Left lung (tissue), 4 donors: ENCODE measurements at regions not wholly inside any gene's neighbourhood (a gene's known extent, or its start where the extent isn't known, plus 50 kb on each side); places are given as distances from the start of the nearest gene placed in this dataset.

Source experiments
- ATAC-seq: fragments of 200-7000 bp; cut with Tn5 transposase; one replicate; pipeline ENCODE4 v1.9.1; 2020; ENCODE audit warnings: moderate library complexity
- DNase-seq, 4 donors: peaks; one replicate each; pipeline ENCODE4 v3.0.0-alpha.2; 2013 to 2020
- H3K27ac ChIP-seq, 2 donors: fragments of 200-600 bp; sonication (generic) in 1 of 2; one replicate each; pipeline versions ENCODE4 v1.5.0 to v1.8.0; 2020 to 2021
- H3K27me3 ChIP-seq, 2 donors: fragments of 200-600 bp; sonication (generic) in 1 of 2; one replicate each; pipeline versions ENCODE4 v1.5.0 to v1.8.0; 2020 to 2021
- H3K36me3 ChIP-seq, 2 donors: fragments of 200-600 bp; sonication (generic) in 1 of 2; one replicate each; pipeline versions ENCODE4 v1.5.0 to v1.8.0; 2020 to 2021
- H3K4me1 ChIP-seq, 2 donors: fragments of 200-600 bp; one replicate each; pipeline ENCODE4 v1.8.0; 2021
- H3K4me3 ChIP-seq, 2 donors: fragments of 200-600 bp; sonication (generic) in 1 of 2; one replicate each; pipeline versions ENCODE4 v1.5.0 to v1.8.0; 2020 to 2021; ENCODE audit warnings: mild to moderate bottlenecking in 1 of 2
- H3K9me3 ChIP-seq, 2 donors: fragments of 200-600 bp; sonication (generic) in 1 of 2; one replicate each; pipeline versions ENCODE4 v1.5.0 to v1.8.0; 2020 to 2021
- intact Hi-C, 2 donors: fragments of 100-400 bp; cut with DNase I; formaldehyde crosslinking; loops; one replicate each; pipeline versions ENCODE4 v1.11.2 to v1.14.2; 2022
- TF ChIP-seq, protein P1 (sequence below), 2 donors: fragments of 200-600 bp; sonication (generic) in 1 of 2; IDR thresholded peaks; one replicate each; pipeline versions ENCODE4 v1.5.0 to v1.8.0; 2021; ENCODE audit warnings: antibody characterized with exemption in 2 of 2
- donor health status: DM: no; HTN: yes; CAD: no.
- donor health status: DM: no; HTN: no; CAD: no.

DNA sequence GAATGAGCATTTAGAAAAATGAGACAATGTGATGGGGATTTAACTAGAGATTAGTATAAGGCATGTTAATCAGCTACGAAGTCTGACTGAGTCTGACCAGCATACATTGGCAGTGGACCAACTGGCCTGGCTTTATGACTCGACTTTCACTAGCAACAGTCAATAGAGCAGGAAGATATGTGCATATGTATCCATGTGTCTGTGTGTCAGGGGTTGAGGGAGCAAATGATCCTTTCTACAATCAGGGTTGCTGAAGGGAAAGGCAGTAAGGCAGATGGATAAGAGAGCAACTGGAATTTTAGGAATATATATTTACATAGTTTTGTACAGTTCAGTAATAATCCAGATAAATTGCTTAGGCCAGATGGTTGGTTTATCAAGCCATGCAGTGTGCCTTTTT is 645.6 kb downstream of the PLA2G4A start:
- Histone ChIP-seq H3K9me3 (no peaks in the 10 kb centered on the region), H3K4me1 (no peaks in the 10 kb centered on the region), H3K4me3 (no peak overlapping the region), H3K36me3 (no peaks in the 10 kb centered on the region), H3K27ac (no peak overlapping the region), H3K27me3 (no peaks in the 10 kb centered on the region)
- intact Hi-C loops = no loop called here
- ATAC-seq = no peak
- TF ChIP-seq, protein P1, sequence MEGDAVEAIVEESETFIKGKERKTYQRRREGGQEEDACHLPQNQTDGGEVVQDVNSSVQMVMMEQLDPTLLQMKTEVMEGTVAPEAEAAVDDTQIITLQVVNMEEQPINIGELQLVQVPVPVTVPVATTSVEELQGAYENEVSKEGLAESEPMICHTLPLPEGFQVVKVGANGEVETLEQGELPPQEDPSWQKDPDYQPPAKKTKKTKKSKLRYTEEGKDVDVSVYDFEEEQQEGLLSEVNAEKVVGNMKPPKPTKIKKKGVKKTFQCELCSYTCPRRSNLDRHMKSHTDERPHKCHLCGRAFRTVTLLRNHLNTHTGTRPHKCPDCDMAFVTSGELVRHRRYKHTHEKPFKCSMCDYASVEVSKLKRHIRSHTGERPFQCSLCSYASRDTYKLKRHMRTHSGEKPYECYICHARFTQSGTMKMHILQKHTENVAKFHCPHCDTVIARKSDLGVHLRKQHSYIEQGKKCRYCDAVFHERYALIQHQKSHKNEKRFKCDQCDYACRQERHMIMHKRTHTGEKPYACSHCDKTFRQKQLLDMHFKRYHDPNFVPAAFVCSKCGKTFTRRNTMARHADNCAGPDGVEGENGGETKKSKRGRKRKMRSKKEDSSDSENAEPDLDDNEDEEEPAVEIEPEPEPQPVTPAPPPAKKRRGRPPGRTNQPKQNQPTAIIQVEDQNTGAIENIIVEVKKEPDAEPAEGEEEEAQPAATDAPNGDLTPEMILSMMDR (IDR thresholded peaks at IDR 0.05) = no peak
- DNase-seq = peak in 1 of 4 donors; percentile 13

DNA sequence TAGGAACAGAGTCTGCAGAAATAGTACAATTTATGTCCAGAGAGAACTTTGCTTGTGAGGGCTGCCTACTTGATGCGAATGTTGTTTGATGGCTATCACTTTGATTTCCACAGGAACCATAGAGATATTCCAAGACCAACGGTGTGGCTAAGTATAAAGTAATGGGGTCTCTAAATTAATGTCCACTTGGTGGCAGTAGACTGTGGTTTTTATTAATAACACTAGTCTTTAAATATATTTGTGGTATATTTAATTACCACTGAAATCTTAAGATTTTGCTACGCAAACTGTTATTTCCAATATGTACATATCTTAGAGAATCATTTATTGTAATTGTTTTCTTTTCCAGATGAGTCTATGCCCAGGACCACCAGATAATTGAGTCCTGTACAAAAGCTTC is 647.9 kb downstream of the PLA2G4A start:
- Histone ChIP-seq H3K4me3 (no peak overlapping the region), H3K27ac (no peak overlapping the region), H3K27me3 (no peaks in the 10 kb centered on the region), H3K9me3 (no peaks in the 10 kb centered on the region), H3K4me1 (no peaks in the 10 kb centered on the region), H3K36me3 (no peaks in the 10 kb centered on the region)
- TF ChIP-seq, protein P1 (IDR thresholded peaks at IDR 0.05) = no peak
- intact Hi-C loops = no loop called here
- ATAC-seq = no peak
- peak in 1 of 4 donors; percentile 7 for DNase-seq

DNA sequence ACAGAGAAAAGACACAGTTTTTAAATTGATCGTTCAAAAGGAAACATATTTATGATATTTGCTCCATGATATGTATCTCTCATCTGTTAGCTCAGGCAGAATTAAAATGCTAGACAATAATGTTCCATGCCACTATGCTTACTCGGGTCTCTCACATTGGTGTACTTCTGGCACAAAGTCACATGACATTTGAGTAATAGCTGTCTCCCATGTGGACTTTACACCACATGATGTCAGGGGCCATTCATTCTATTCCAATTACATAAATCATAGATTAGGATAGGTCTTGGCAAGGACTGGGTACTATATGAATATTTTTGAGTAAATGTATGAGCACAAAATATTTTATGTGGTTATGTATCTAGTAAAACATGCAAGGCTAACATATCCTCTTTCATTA is 648.4 kb downstream of the PLA2G4A start:
- H3K27me3 ChIP-seq = no peaks in the 10 kb centered on the region
- intact Hi-C loops = no loop called here
- no peak overlapping the region for H3K27ac ChIP-seq
- DNase-seq (no peak), ATAC-seq (no peak)
- no peaks in the 10 kb centered on the region for H3K4me1 ChIP-seq
- TF ChIP-seq, protein P1 (IDR thresholded peaks at IDR 0.05) = no peak
- no peaks in the 10 kb centered on the region for H3K36me3 ChIP-seq
- no peak overlapping the region for H3K4me3 ChIP-seq
- H3K9me3 ChIP-seq = no peaks in the 10 kb centered on the region

DNA sequence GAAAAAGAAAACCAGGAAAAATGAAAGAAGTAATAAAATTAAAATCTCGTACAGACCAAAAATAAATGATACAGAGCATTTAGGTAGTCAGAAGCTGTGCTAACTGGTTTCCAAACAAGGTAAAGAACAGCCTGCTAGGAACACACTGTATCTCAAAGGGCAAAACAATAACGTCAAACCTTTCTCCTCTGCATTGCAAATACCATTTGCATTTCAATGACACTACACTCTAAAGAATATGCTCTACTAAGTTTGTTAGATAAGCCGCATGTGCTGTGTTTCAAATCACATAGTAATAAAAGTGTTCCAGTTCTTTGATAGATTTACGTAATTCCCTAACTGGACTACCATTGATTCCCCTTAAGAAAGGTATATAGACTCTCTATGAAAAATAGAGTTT is 648.8 kb downstream of the PLA2G4A start:
- Histone ChIP-seq H3K4me1 (no peaks in the 10 kb centered on the region), H3K4me3 (no peak overlapping the region), H3K27ac (no peak overlapping the region), H3K27me3 (no peaks in the 10 kb centered on the region), H3K36me3 (no peaks in the 10 kb centered on the region), H3K9me3 (no peaks in the 10 kb centered on the region)
- ATAC-seq (no peak), DNase-seq (no peak)
- TF ChIP-seq, protein P1 (IDR thresholded peaks at IDR 0.05) = no peak
- intact Hi-C loops = no loop called here

DNA sequence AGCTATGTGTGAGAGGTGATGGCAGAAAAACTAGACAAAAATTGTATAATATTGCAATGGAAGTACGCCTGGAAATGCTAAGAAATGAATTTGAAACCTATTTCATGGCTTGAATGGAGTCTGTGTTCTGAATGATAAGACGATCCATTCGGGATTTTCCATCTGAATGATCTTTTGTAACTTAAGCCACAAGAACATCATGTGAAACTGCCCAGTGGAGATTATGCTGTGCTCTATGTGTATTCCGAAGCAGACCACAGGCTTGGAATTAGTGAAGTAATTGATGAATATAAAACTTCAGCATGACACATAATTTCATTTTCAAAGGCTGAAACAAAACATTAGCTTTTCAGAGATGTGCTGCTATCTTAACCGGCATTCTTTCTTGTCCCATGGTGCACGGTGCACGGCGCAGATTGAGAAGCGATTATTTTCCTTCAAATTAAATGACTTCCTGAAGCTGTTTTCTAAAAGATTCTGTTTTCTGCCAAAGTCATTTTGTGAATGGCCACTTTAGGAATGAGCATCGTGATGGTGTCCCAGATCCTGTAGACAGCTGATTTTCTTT is 652.9 kb downstream of the PLA2G4A start:
- no peaks in the 10 kb centered on the region for H3K36me3 ChIP-seq
- H3K4me1 ChIP-seq = no peaks in the 10 kb centered on the region
- intact Hi-C loops = no loop called here
- H3K27ac ChIP-seq = no peak overlapping the region
- no peaks in the 10 kb centered on the region for H3K27me3 ChIP-seq
- H3K4me3 ChIP-seq = no peak overlapping the region
- no peaks in the 10 kb centered on the region for H3K9me3 ChIP-seq
- TF ChIP-seq, protein P1 (IDR thresholded peaks at IDR 0.05) = no peak
- DNase-seq = no peak
- no peak for ATAC-seq
